HFF-Myc (cell line): ENCODE measurements at regions not wholly inside any gene's neighbourhood (a gene's known extent, or its start where the extent isn't known, plus 50 kb on each side); places are given as distances from the start of the nearest gene placed in this dataset.

Experiments
- DNase-seq: peaks from one replicate; pipeline ENCODE4 v3.0.0-alpha.2; 2011; ENCODE audit warnings: low read depth; ENCODE audit errors: extremely low read depth
- H3K4me3 ChIP-seq: replicated peaks from 2 replicates; pipeline ENCODE4 v1.5.1; 2011; ENCODE audit warnings: low read depth, mild to moderate bottlenecking, control low read depth, low read length
- CTCF ChIP-seq: IDR thresholded peaks from 2 replicates; pipeline ENCODE4 v1.5.1; 2012; ENCODE audit warnings: mild to moderate bottlenecking, low read depth, low read length, control low read depth; ENCODE audit errors: missing control alignments

GRCh38 chr7:54159088-54159487, 383.1 kb upstream of the VSTM2A start:
- H3K4me3 ChIP-seq, result no peak overlapping the region
- no peak for DNase-seq
- TF ChIP-seq CTCF, result no peak

- no peak for TF ChIP-seq CTCF
- DNase-seq, result no peak
- H3K4me3 ChIP-seq, result no peak overlapping the region
These were observed 380.6 kb upstream of the VSTM2A start for GRCh38 chr7:54161621-54162020.

GRCh38 chr7:54166419-54166818, 375.8 kb upstream of the VSTM2A start:
- DNase-seq, result no peak
- no peak overlapping the region for H3K4me3 ChIP-seq
- TF ChIP-seq CTCF, result no peak

- no peak for TF ChIP-seq CTCF
- no peak for DNase-seq
- no peak overlapping the region for H3K4me3 ChIP-seq
These were observed 362.7 kb upstream of the VSTM2A start for GRCh38 chr7:54179321-54180029.

- no peak overlapping the region for H3K4me3 ChIP-seq
- TF ChIP-seq CTCF, result no peak
- DNase-seq, result no peak
These were observed 361.4 kb upstream of the VSTM2A start for GRCh38 chr7:54180796-54181195.

GRCh38 chr7:54183055-54183454, 359.1 kb upstream of the VSTM2A start:
- no peak for DNase-seq
- no peak overlapping the region for H3K4me3 ChIP-seq
- TF ChIP-seq CTCF, result no peak

GRCh38 chr7:54186336-54186735, 355.8 kb upstream of the VSTM2A start:
- no peak for TF ChIP-seq CTCF
- no peak for DNase-seq
- H3K4me3 ChIP-seq, result no peak overlapping the region
